ENCODE measurements at regions not wholly inside any gene's neighbourhood (a gene's known extent, or its start where the extent isn't known, plus 50 kb on each side); places are given as distances from the start of the nearest gene placed in this dataset.

DNA sequence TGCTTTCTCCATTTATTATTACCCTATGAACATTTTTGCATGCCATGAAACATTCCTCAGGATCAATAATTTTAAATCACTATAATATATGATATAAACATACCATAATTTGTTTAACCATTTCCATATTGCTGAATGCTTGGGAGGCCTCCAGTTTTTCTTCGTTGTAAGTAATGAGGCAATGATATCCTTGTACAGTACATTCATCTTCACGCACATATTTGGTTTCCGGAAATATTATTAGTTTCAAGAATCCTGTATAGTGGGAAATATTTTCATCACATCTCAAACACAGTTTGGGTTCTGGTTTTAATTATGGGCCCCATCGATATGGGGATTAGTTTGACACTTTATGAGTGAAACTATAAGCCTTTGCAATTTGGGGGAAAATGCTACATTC, 135.4 kb downstream of the HS3ST3B1 start:
- Histone ChIP-seq H3K9ac (ENCODE audit: low read length) (no peak overlapping the region), H3K9me2 (ENCODE audit: insufficient read depth, low read length) (no peaks in the 10 kb centered on the region), H3K79me2 (replicated peaks; ENCODE audit: insufficient read depth, low read length) (no peaks in the 10 kb centered on the region), H3K27ac (ENCODE audit: low read length) (no peak overlapping the region), H3K9me3 (ENCODE audit: low read length) (no peaks in the 10 kb centered on the region), H3K4me2 (ENCODE audit: low read length) (no peak overlapping the region), H2AFZ (ENCODE audit: low read depth, low read length) (no peak overlapping the region), H4K20me1 (ENCODE audit: insufficient read depth) (no peaks in the 10 kb centered on the region), H3K27me3 (ENCODE audit: insufficient read depth, low read depth, low read length) (no peaks in the 10 kb centered on the region), H3F3A (ENCODE audit: insufficient read depth, low read length, poor library complexity, severe bottlenecking) (no peaks in the 10 kb centered on the region), H3K4me3 (ENCODE audit: low read length) (no peak overlapping the region), H3K36me3 (ENCODE audit: insufficient read depth, low read length) (no peaks in the 10 kb centered on the region)
- TF ChIP-seq TAF1 (IDR thresholded peaks at IDR 0.05; ENCODE audit: low read depth) (no peak), EZH2 (IDR thresholded peaks at IDR 0.05; ENCODE audit: borderline replicate concordance, insufficient read depth, low read length, poor library complexity, severe bottlenecking) (no peak), SMC3 (conservative IDR thresholded peaks at IDR 0.05; ENCODE audit: poor library complexity) (no peak), EP300 (conservative IDR thresholded peaks at IDR 0.05; ENCODE audit: poor library complexity, severe bottlenecking) (no peak), MXI1 (conservative IDR thresholded peaks at IDR 0.05; ENCODE audit: poor library complexity, severe bottlenecking) (no peak)
- TF ChIP-seq, protein P1, sequence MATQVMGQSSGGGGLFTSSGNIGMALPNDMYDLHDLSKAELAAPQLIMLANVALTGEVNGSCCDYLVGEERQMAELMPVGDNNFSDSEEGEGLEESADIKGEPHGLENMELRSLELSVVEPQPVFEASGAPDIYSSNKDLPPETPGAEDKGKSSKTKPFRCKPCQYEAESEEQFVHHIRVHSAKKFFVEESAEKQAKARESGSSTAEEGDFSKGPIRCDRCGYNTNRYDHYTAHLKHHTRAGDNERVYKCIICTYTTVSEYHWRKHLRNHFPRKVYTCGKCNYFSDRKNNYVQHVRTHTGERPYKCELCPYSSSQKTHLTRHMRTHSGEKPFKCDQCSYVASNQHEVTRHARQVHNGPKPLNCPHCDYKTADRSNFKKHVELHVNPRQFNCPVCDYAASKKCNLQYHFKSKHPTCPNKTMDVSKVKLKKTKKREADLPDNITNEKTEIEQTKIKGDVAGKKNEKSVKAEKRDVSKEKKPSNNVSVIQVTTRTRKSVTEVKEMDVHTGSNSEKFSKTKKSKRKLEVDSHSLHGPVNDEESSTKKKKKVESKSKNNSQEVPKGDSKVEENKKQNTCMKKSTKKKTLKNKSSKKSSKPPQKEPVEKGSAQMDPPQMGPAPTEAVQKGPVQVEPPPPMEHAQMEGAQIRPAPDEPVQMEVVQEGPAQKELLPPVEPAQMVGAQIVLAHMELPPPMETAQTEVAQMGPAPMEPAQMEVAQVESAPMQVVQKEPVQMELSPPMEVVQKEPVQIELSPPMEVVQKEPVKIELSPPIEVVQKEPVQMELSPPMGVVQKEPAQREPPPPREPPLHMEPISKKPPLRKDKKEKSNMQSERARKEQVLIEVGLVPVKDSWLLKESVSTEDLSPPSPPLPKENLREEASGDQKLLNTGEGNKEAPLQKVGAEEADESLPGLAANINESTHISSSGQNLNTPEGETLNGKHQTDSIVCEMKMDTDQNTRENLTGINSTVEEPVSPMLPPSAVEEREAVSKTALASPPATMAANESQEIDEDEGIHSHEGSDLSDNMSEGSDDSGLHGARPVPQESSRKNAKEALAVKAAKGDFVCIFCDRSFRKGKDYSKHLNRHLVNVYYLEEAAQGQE (IDR thresholded peaks at IDR 0.05; ENCODE audit: borderline replicate concordance), result no peak

DNA sequence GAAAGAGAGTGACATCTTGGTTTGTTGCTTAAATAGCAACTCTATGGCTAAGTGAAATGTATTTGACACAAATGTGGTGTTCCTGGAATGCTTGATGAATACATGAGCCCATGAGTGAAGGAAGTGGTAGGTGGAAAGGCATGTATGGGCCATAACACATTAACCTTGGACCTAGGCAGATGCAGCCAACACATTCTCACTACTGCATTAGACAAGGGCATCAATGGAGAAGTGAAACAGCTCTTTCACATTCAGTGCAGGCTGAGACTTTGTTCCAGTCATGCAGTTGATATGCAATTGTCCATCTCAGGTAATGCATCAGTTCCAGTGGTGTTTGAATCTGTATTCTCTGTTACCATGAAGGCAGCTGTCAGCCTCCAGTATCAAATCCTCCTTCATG, 133.6 kb downstream of the HS3ST3B1 start:
- H3K36me3 ChIP-seq (ENCODE audit: insufficient read depth, low read length), result no peaks in the 10 kb centered on the region
- no peak overlapping the region for H3K27ac ChIP-seq (ENCODE audit: low read length)
- no peaks in the 10 kb centered on the region for H3F3A ChIP-seq (ENCODE audit: insufficient read depth, low read length, poor library complexity, severe bottlenecking)
- H3K79me2 ChIP-seq (replicated peaks; ENCODE audit: insufficient read depth, low read length), result no peaks in the 10 kb centered on the region
- H2AFZ ChIP-seq (ENCODE audit: low read depth, low read length), result no peak overlapping the region
- H3K9ac ChIP-seq (ENCODE audit: low read length), result no peak overlapping the region
- H3K4me3 ChIP-seq (ENCODE audit: low read length), result no peak overlapping the region
- no peaks in the 10 kb centered on the region for H4K20me1 ChIP-seq (ENCODE audit: insufficient read depth)
- no peaks in the 10 kb centered on the region for H3K27me3 ChIP-seq (ENCODE audit: insufficient read depth, low read depth, low read length)
- TF ChIP-seq EZH2 (IDR thresholded peaks at IDR 0.05; ENCODE audit: borderline replicate concordance, insufficient read depth, low read length, poor library complexity, severe bottlenecking) (no peak), SMC3 (conservative IDR thresholded peaks at IDR 0.05; ENCODE audit: poor library complexity) (no peak), RAD21 (conservative IDR thresholded peaks at IDR 0.05) (no peak), POLR2AphosphoS5 (IDR thresholded peaks at IDR 0.05) (no peak), TAF1 (IDR thresholded peaks at IDR 0.05; ENCODE audit: low read depth) (no peak), MXI1 (conservative IDR thresholded peaks at IDR 0.05; ENCODE audit: poor library complexity, severe bottlenecking) (no peak), EP300 (conservative IDR thresholded peaks at IDR 0.05; ENCODE audit: poor library complexity, severe bottlenecking) (no peak)
- TF ChIP-seq, protein P2, sequence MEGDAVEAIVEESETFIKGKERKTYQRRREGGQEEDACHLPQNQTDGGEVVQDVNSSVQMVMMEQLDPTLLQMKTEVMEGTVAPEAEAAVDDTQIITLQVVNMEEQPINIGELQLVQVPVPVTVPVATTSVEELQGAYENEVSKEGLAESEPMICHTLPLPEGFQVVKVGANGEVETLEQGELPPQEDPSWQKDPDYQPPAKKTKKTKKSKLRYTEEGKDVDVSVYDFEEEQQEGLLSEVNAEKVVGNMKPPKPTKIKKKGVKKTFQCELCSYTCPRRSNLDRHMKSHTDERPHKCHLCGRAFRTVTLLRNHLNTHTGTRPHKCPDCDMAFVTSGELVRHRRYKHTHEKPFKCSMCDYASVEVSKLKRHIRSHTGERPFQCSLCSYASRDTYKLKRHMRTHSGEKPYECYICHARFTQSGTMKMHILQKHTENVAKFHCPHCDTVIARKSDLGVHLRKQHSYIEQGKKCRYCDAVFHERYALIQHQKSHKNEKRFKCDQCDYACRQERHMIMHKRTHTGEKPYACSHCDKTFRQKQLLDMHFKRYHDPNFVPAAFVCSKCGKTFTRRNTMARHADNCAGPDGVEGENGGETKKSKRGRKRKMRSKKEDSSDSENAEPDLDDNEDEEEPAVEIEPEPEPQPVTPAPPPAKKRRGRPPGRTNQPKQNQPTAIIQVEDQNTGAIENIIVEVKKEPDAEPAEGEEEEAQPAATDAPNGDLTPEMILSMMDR (IDR thresholded peaks at IDR 0.05; ENCODE audit: poor library complexity, severe bottlenecking), result no peak
- TF ChIP-seq, protein P1 (IDR thresholded peaks at IDR 0.05; ENCODE audit: borderline replicate concordance), result no peak
- H3K9me2 ChIP-seq (ENCODE audit: insufficient read depth, low read length), result no peaks in the 10 kb centered on the region
- H3K9me3 ChIP-seq (ENCODE audit: low read length), result no peaks in the 10 kb centered on the region
- H3K4me2 ChIP-seq (ENCODE audit: low read length), result no peak overlapping the region

All from neural cell (in vitro differentiated cells).